Ovary (tissue), 7 donors: ENCODE measurements at regions not wholly inside any gene's neighbourhood (a gene's known extent, or its start where the extent isn't known, plus 50 kb on each side); places are given as distances from the start of the nearest gene placed in this dataset.

Source experiments
- DNase-seq, 5 donors: peaks; one replicate each; pipeline ENCODE4 v3.0.0-alpha.2; 2019 to 2020
- H3K27ac ChIP-seq, 2 donors: fragments of 200-600 bp; one replicate each; pipeline versions ENCODE4 v1.5.1 to v1.8.0; 2019 to 2022
- H3K27me3 ChIP-seq: fragments of 200-600 bp; one replicate; pipeline ENCODE4 v1.8.0; 2022
- H3K36me3 ChIP-seq: fragments of 200-600 bp; sonication (generic); one replicate; pipeline ENCODE4 v1.5.1; 2019
- H3K4me1 ChIP-seq: one replicate; pipeline ENCODE4 v1.8.1; 2013; ENCODE audit warnings: mild to moderate bottlenecking, moderate library complexity; ENCODE audit not compliant: insufficient read depth
- H3K4me3 ChIP-seq: fragments of 200-600 bp; sonication (generic); one replicate; pipeline ENCODE4 v1.5.1; 2017
- H3K9me3 ChIP-seq, 2 donors: fragments of 200-600 bp in 1 of 2; sonication (generic) in 1 of 2; one replicate each; pipeline versions ENCODE4 v1.5.1 to v1.8.1; 2013 to 2019; ENCODE audit warnings: mild to moderate bottlenecking in 1 of 2, moderate library complexity in 1 of 2
- EP300 ChIP-seq: sonication (generic); formaldehyde crosslinking; IDR thresholded peaks from one replicate; pipeline ENCODE4 v1.6.1; 2017; ENCODE audit warnings: antibody characterized with exemption
- POLR2A ChIP-seq: fragments of 450-650 bp; IDR thresholded peaks from one replicate; pipeline ENCODE4 v1.6.1; 2017; ENCODE audit warnings: antibody characterized with exemption, mild to moderate bottlenecking, moderate library complexity
- WGBS, 3 donors: extraction: QIAGEN DNeasy Blood & Tissue Kit in 1 of 3; methylation state at CpG; one replicate each; pipeline versions ENCODE4 v1.1.5 to v1.1.7; 2013 to 2017; 5-methylcytosine and 5-hydroxymethylcytosine counted together
- intact Hi-C, 4 donors: fragments of 100-400 bp; cut with DNase I; formaldehyde crosslinking; loops; one replicate each; pipeline versions ENCODE4 v1.11.0 to v1.15.1; 2022 to 2023
- TF ChIP-seq, protein P1 (sequence below), 3 donors: fragments of 450-650 bp in 2 of 3; fragments of 200-600 bp in 1 of 3; IDR thresholded peaks; one replicate each; pipeline versions ENCODE4 v1.5.1 to v1.8.0; 2016 to 2022; ENCODE audit warnings: antibody characterized with exemption in 3 of 3, mild to moderate bottlenecking in 1 of 3
- donor health status: DM: no; HTN: no; CAD: no; lungs with moderate emphysema.
- donor health status: DM: no; HTN: no; CAD: no.
- donor health status: Bipolar disorder and iron deficiency.
- donor health status: DM: no; HTN: no; CAD: no.
- donor health status: DM: yes; HTN: yes; CAD: no.

DNA sequence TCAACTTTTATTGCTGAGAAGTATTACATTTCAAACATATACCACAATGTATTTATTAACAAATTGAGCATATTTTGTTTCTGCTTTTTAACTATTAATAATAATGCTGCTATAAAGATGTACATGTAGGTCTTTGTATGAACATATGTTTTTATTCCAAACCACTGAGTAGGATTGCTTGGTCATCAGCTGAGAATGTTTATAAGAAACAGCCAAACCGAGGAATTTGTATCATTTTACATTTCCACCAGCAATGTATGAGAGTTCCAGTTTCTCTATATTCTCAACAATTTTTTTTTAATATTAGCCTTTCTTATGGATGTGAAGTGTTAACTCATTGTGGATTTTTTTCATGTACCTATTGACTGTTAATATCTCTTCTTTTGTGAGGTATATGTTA lies 119.5 kb upstream of the MDFIC2 start:
- Histone ChIP-seq H3K27ac (no peak overlapping the region), H3K4me1 (no peaks in the 10 kb centered on the region), H3K27me3 (no peaks in the 10 kb centered on the region), H3K9me3 (no peaks in the 10 kb centered on the region), H3K4me3 (no peak overlapping the region), H3K36me3 (no peaks in the 10 kb centered on the region)
- 68 to 90% (median 74%) methylated on average over 1 of the region's 1 CpG for WGBS, 3 donors
- TF ChIP-seq, protein P1, sequence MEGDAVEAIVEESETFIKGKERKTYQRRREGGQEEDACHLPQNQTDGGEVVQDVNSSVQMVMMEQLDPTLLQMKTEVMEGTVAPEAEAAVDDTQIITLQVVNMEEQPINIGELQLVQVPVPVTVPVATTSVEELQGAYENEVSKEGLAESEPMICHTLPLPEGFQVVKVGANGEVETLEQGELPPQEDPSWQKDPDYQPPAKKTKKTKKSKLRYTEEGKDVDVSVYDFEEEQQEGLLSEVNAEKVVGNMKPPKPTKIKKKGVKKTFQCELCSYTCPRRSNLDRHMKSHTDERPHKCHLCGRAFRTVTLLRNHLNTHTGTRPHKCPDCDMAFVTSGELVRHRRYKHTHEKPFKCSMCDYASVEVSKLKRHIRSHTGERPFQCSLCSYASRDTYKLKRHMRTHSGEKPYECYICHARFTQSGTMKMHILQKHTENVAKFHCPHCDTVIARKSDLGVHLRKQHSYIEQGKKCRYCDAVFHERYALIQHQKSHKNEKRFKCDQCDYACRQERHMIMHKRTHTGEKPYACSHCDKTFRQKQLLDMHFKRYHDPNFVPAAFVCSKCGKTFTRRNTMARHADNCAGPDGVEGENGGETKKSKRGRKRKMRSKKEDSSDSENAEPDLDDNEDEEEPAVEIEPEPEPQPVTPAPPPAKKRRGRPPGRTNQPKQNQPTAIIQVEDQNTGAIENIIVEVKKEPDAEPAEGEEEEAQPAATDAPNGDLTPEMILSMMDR (IDR thresholded peaks at IDR 0.05), result no peak
- no peak for TF ChIP-seq EP300
- no peak for TF ChIP-seq POLR2A
- intact Hi-C loops, result no loop called here
- no peak for DNase-seq

DNA sequence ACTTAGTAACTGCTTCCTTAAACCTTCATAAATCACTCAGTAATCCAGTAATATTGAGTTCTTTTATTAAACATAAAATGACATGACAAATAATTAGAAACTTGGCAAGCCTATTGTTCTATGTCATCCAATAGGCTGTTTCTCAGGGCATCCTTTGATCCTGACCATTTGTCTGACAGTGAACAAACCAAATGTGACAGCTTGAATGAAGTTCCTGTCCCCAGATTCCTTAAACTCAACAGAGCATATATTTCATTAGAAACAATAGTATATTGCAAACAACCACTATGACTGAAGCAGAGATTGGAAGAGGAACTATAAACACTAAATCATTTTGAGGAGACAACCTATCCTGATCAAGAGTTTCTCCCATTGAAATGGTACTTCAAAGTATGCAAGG lies 113.6 kb upstream of the MDFIC2 start:
- DNase-seq, result no peak
- Histone ChIP-seq H3K27ac (no peak overlapping the region), H3K36me3 (no peaks in the 10 kb centered on the region), H3K9me3 (no peaks in the 10 kb centered on the region), H3K27me3 (no peaks in the 10 kb centered on the region), H3K4me3 (no peak overlapping the region), H3K4me1 (no peaks in the 10 kb centered on the region)
- TF ChIP-seq EP300 (no peak), POLR2A (no peak)
- TF ChIP-seq, protein P1 (IDR thresholded peaks at IDR 0.05), result no peak
- intact Hi-C loops, result no loop called here

DNA sequence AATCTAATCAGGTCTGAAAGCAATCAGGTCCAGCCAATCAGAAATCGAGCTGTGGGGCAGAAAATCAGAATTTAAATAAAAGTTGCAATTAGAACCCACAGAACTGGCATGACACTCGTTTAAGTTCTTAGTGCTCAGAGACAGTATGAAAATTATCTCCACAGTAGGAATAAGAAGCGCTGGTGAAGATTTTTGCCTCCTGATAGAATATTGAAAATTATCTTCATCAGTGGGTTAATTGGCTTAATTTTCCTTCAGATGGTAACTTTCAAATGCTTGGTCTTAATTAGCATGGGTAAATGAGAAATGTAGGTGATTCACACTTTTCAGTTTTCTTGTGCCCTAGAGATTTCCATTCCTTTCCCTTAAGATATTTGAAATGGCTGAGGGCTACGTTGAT lies 109.1 kb upstream of the MDFIC2 start:
- TF ChIP-seq POLR2A (no peak), EP300 (no peak)
- TF ChIP-seq, protein P1 (IDR thresholded peaks at IDR 0.05), result no peak
- WGBS, 3 donors, result 53 to 78% (median 69%) methylated on average over 4 of the region's 4 CpGs
- H3K27me3 ChIP-seq, result no peaks in the 10 kb centered on the region
- H3K9me3 ChIP-seq, result no peaks in the 10 kb centered on the region
- no peaks in the 10 kb centered on the region for H3K4me1 ChIP-seq
- DNase-seq, result no peak
- no peaks in the 10 kb centered on the region for H3K36me3 ChIP-seq
- no peak overlapping the region for H3K27ac ChIP-seq
- no peak overlapping the region for H3K4me3 ChIP-seq
- intact Hi-C loops, result no loop called here

DNA sequence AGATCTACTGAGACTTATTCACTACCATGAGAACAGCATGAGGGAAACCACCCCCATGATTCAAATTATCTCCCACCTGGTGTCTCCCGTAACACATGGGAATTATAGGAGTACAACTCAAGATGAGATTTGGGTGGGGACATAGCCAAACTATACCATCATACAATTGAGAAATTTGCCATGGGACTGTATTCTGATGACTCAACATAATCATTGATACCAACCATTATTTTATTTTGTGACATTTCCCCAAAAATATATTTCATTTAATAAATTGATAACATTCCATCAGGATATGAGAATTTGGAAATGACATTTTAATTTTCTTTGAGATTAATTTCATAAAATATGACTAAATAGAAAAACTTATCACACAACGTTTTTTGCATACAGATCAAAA lies 96.6 kb upstream of the MDFIC2 start:
- H3K9me3 ChIP-seq, result no peaks in the 10 kb centered on the region
- intact Hi-C loops, result no loop called here
- H3K4me1 ChIP-seq, result no peaks in the 10 kb centered on the region
- no peaks in the 10 kb centered on the region for H3K27me3 ChIP-seq
- WGBS, 3 donors, result 77 to 82% (median 78%) methylated on average over 2 of the region's 2 CpGs
- H3K36me3 ChIP-seq, result no peaks in the 10 kb centered on the region
- no peak overlapping the region for H3K4me3 ChIP-seq
- H3K27ac ChIP-seq, result no peak overlapping the region
- TF ChIP-seq, protein P1 (IDR thresholded peaks at IDR 0.05), result no peak
- DNase-seq, result no peak

DNA sequence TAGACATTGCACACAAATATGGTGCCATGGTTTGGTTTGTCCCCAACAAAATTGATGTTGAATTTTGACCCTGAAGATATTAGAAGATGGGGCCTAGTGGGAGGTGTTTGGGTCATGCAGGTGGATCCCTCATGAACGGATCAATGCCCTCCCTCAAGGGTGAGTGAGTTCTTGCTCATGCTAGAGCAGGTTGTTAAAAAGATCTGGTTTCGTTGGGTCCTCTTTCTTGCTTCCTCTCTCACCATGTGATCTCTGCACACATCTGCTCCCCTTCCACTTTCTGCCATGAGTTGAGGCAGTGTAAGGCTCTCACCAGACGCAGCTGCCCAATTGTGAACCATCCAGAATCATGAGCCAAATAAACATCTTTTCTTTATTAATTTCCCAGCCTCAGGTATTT lies 87.8 kb upstream of the MDFIC2 start:
- TF ChIP-seq EP300 (no peak), POLR2A (no peak)
- TF ChIP-seq, protein P1 (IDR thresholded peaks at IDR 0.05), result no peak
- no peaks in the 10 kb centered on the region for H3K36me3 ChIP-seq
- H3K27ac ChIP-seq, result no peak overlapping the region
- intact Hi-C loops, result no loop called here
- H3K4me1 ChIP-seq, result no peaks in the 10 kb centered on the region
- H3K27me3 ChIP-seq, result no peaks in the 10 kb centered on the region
- no peak for DNase-seq
- no peaks in the 10 kb centered on the region for H3K9me3 ChIP-seq
- H3K4me3 ChIP-seq, result no peak overlapping the region
- WGBS, 3 donors, result 83 to 85% (median 83%) methylated on average over 3 of the region's 3 CpGs
